Sigmoid colon (tissue), 6 donors: ENCODE measurements at regions not wholly inside any gene's neighbourhood (a gene's known extent, or its start where the extent isn't known, plus 50 kb on each side); places are given as distances from the start of the nearest gene placed in this dataset.
"Not testable (repeated sequence)": the region's sequence is repeated elsewhere in the genome, so short reads cannot be mapped to it uniquely, and the experiment has no call there.

Experiments used
- DNase-seq: peaks from one replicate; pipeline ENCODE4 v3.0.0-alpha.2; 2019
- H3K27ac ChIP-seq, 4 donors: fragments of 200-600 bp; sonication (generic); one replicate each; pipeline ENCODE4 v1.5.1; 2016 to 2019; ENCODE audit warnings: mild to moderate bottlenecking in 1 of 4
- H3K27me3 ChIP-seq, 3 donors: fragments of 200-600 bp; sonication (generic); one replicate each; pipeline ENCODE4 v1.5.1; 2019; ENCODE audit warnings: mild to moderate bottlenecking in 1 of 3
- H3K36me3 ChIP-seq, 4 donors: fragments of 200-600 bp; sonication (generic); one replicate each; pipeline ENCODE4 v1.5.1; 2016 to 2019
- H3K4me1 ChIP-seq, 4 donors: fragments of 200-600 bp; sonication (generic); one replicate each; pipeline ENCODE4 v1.5.1; 2017 to 2019
- H3K4me3 ChIP-seq, 4 donors: fragments of 200-600 bp; sonication (generic); one replicate each; pipeline ENCODE4 v1.5.1; 2017 to 2019; ENCODE audit warnings: mild to moderate bottlenecking in 2 of 4, moderate library complexity in 1 of 4
- H3K9me3 ChIP-seq, 4 donors: fragments of 200-600 bp in 3 of 4; sonication (generic) in 3 of 4; one replicate each; pipeline versions ENCODE4 v1.5.1 to v1.6.1; 2013 to 2019
- EP300 ChIP-seq, 4 donors: sonication (generic); formaldehyde crosslinking; IDR thresholded peaks; one replicate each; pipeline ENCODE4 v1.6.1; 2017; ENCODE audit warnings: antibody characterized with exemption in 4 of 4
- POLR2A ChIP-seq, 2 donors: fragments of 450-650 bp; IDR thresholded peaks; one replicate each; pipeline ENCODE4 v1.6.1; 2016; ENCODE audit warnings: antibody characterized with exemption in 2 of 2, mild to moderate bottlenecking in 2 of 2, moderate library complexity in 2 of 2
- POLR2AphosphoS5 ChIP-seq, 4 donors: sonication (generic); formaldehyde crosslinking; IDR thresholded peaks; one replicate each; pipeline ENCODE4 v1.6.1; 2017; ENCODE audit warnings: antibody characterized with exemption in 4 of 4
- WGBS, 2 donors: extraction: QIAGEN DNeasy Blood & Tissue Kit; methylation state at CpG; one replicate each; pipeline ENCODE4 v1.1.7; 2013; 5-methylcytosine and 5-hydroxymethylcytosine counted together
- intact Hi-C: fragments of 100-400 bp; cut with DNase I; formaldehyde crosslinking; loops from one replicate; pipeline ENCODE4 v1.15.1; 2023
- TF ChIP-seq, protein P1 (sequence below), 4 experiments: fragments of 450-650 bp in 3 of 4; fragments of 200-600 bp in 1 of 4; IDR thresholded peaks; one replicate each; pipeline ENCODE4 v1.5.1; 2016 to 2019; ENCODE audit warnings: antibody characterized with exemption in 4 of 4, mild to moderate bottlenecking in 3 of 4, moderate library complexity in 2 of 4
- donor health status: healthy with polysubstance abuse.
- donor health status: healthy.

DNA sequence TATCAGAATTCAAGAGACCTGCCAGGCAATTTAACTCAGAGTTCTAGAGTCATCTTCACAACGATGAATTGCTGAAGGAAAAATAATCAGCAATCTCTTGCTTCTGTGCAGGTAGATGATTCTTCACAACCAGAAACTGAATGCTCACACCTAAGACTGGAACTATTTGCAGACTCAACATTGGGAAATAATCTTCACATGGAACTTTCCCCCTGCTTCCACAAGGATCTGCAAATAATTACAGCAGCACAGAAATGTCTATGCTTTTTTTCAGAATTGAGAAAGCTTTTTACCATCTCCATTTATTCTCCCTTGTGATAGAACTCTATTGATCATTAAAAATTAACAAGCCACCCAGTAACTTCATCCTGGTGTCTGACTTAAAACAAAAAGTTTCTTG lies 282.8 kb downstream of the AHR start:
- no peaks in the 10 kb centered on the region for H3K4me1 ChIP-seq
- no peak overlapping the region for H3K4me3 ChIP-seq
- no peak for TF ChIP-seq EP300 (IDR thresholded peaks at IDR 0.05)
- TF ChIP-seq POLR2A (IDR thresholded peaks at IDR 0.05) = no peak
- TF ChIP-seq POLR2AphosphoS5 (IDR thresholded peaks at IDR 0.05) = no peak
- TF ChIP-seq, protein P1, sequence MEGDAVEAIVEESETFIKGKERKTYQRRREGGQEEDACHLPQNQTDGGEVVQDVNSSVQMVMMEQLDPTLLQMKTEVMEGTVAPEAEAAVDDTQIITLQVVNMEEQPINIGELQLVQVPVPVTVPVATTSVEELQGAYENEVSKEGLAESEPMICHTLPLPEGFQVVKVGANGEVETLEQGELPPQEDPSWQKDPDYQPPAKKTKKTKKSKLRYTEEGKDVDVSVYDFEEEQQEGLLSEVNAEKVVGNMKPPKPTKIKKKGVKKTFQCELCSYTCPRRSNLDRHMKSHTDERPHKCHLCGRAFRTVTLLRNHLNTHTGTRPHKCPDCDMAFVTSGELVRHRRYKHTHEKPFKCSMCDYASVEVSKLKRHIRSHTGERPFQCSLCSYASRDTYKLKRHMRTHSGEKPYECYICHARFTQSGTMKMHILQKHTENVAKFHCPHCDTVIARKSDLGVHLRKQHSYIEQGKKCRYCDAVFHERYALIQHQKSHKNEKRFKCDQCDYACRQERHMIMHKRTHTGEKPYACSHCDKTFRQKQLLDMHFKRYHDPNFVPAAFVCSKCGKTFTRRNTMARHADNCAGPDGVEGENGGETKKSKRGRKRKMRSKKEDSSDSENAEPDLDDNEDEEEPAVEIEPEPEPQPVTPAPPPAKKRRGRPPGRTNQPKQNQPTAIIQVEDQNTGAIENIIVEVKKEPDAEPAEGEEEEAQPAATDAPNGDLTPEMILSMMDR (IDR thresholded peaks at IDR 0.05) = no peak
- H3K9me3 ChIP-seq = peaks cover 0 to 17% (median 0%) of the 10 kb centered on the region in 4 donors
- no peaks in the 10 kb centered on the region for H3K36me3 ChIP-seq
- 77 to 97% methylated on average over 1 of the region's 1 CpG for WGBS, 2 donors
- no peak for DNase-seq
- intact Hi-C loops = no loop called here
- no peaks in the 10 kb centered on the region for H3K27me3 ChIP-seq
- no peak overlapping the region for H3K27ac ChIP-seq

- intact Hi-C loops, H3K36me3 ChIP-seq, H3K27ac ChIP-seq, H3K9me3 ChIP-seq, H3K4me1 ChIP-seq, H3K4me3 ChIP-seq, DNase-seq, H3K27me3 ChIP-seq: not testable (repeated sequence)
- 71 to 88% methylated on average over 2 of the region's 2 CpGs for WGBS, 2 donors
Measured at GRCh38 chr7:17582696-17583095, 284.2 kb downstream of the AHR start.

DNA sequence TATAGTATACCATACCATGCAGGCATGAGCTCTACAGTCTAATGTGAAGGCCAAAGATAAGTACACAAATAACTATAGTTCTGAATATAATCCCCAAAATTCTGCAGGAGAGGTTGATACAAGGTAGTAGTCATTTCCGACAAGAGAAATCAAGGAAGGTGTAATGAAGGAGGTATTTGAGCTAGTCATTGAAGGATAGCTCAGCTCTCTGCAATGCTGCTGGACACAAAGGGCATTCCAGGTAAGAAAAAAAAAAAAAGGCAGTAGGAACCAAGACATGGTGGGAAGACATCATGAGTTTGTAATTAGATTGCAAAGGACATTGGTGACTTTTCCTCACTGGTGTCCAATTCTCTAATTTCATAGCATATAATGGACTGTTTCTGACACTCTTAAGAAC lies 285.3 kb downstream of the AHR start:
- Histone ChIP-seq H3K27ac (no peak overlapping the region), H3K4me1 (no peaks in the 10 kb centered on the region), H3K9me3 (no peaks in the 10 kb centered on the region), H3K27me3 (no peaks in the 10 kb centered on the region), H3K36me3 (no peaks in the 10 kb centered on the region), H3K4me3 (no peak overlapping the region)
- no peak for TF ChIP-seq POLR2A (IDR thresholded peaks at IDR 0.05)
- DNase-seq = no peak
- 94 to 95% methylated on average over 1 of the region's 1 CpG for WGBS, 2 donors
- intact Hi-C loops = no loop called here

DNA sequence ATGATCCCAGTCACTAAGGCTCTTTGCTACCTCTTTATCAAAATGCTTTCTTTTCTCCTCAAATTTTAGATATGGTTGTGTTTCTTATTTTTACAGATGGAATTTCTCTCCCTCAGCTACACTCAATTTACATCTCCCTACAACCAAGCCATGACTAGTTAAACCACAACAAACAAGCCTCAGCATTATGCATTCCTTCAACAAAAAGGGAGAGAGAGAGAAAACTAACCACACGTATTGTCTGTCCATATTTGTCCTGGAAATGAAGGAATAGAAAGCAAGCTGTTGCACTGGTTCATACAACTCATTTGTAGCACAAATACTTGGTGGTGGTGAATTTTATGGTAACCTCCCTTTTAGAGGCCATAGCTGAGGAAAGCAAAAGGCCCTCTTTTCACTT lies 286.4 kb downstream of the AHR start:
- TF ChIP-seq, protein P1 (IDR thresholded peaks at IDR 0.05) = no peak
- no peak for TF ChIP-seq EP300 (IDR thresholded peaks at IDR 0.05)
- TF ChIP-seq POLR2AphosphoS5 (IDR thresholded peaks at IDR 0.05) = no peak
- no peak for TF ChIP-seq POLR2A (IDR thresholded peaks at IDR 0.05)
- no peak for DNase-seq
- no peak overlapping the region for H3K27ac ChIP-seq
- no peaks in the 10 kb centered on the region for H3K4me1 ChIP-seq
- 71 to 81% methylated on average over 1 of the region's 1 CpG for WGBS, 2 donors
- intact Hi-C loops = no loop called here
- no peak overlapping the region for H3K4me3 ChIP-seq
- H3K27me3 ChIP-seq = no peaks in the 10 kb centered on the region
- H3K9me3 ChIP-seq = no peaks in the 10 kb centered on the region
- no peaks in the 10 kb centered on the region for H3K36me3 ChIP-seq

GRCh38 chr7:17586711-17587110 lies 288.3 kb downstream of the AHR start:
- DNase-seq = no peak
- WGBS, 2 donors = 53 to 86% methylated on average over 4 of the region's 4 CpGs
- H3K9me3 ChIP-seq = no peaks in the 10 kb centered on the region
- no peaks in the 10 kb centered on the region for H3K27me3 ChIP-seq
- intact Hi-C loops = no loop called here
- H3K27ac ChIP-seq = no peak overlapping the region
- TF ChIP-seq EP300 (IDR thresholded peaks at IDR 0.05) (no peak), POLR2AphosphoS5 (IDR thresholded peaks at IDR 0.05) (no peak), POLR2A (IDR thresholded peaks at IDR 0.05) (no peak)
- TF ChIP-seq, protein P1 (IDR thresholded peaks at IDR 0.05) = no peak
- no peak overlapping the region for H3K4me3 ChIP-seq
- H3K4me1 ChIP-seq = no peaks in the 10 kb centered on the region
- H3K36me3 ChIP-seq = no peaks in the 10 kb centered on the region

GRCh38 chr7:17588730-17589129 lies 290.3 kb downstream of the AHR start:
- WGBS, 2 donors = 47 to 83% methylated on average over 1 of the region's 1 CpG
- intact Hi-C loops = no loop called here
- H3K36me3 ChIP-seq = no peaks in the 10 kb centered on the region
- DNase-seq = no peak
- TF ChIP-seq POLR2AphosphoS5 (IDR thresholded peaks at IDR 0.05) = no peak
- TF ChIP-seq, protein P1 (IDR thresholded peaks at IDR 0.05) = no peak
- no peak for TF ChIP-seq POLR2A (IDR thresholded peaks at IDR 0.05)
- no peak for TF ChIP-seq EP300 (IDR thresholded peaks at IDR 0.05)
- no peaks in the 10 kb centered on the region for H3K9me3 ChIP-seq
- no peak overlapping the region for H3K27ac ChIP-seq
- no peaks in the 10 kb centered on the region for H3K4me1 ChIP-seq
- H3K4me3 ChIP-seq = no peak overlapping the region
- H3K27me3 ChIP-seq = no peaks in the 10 kb centered on the region
